Frontal cortex (tissue), 3 donors: ENCODE measurements at regions not wholly inside any gene's neighbourhood (a gene's known extent, or its start where the extent isn't known, plus 50 kb on each side); places are given as distances from the start of the nearest gene placed in this dataset.

Source experiments
- DNase-seq, 2 donors: peaks; one replicate each; pipeline ENCODE4 v3.0.0; 2012; ENCODE audit warnings: low spot score in 2 of 2
- FAIRE-seq: peaks from 2 replicates; lab custom pipeline; 2012; peaks lifted over from hg19 to GRCh38; lab: Jason Lieb, UNC
- donor health status: control.
- donor health status: control.
- donor health status: control.

DNA sequence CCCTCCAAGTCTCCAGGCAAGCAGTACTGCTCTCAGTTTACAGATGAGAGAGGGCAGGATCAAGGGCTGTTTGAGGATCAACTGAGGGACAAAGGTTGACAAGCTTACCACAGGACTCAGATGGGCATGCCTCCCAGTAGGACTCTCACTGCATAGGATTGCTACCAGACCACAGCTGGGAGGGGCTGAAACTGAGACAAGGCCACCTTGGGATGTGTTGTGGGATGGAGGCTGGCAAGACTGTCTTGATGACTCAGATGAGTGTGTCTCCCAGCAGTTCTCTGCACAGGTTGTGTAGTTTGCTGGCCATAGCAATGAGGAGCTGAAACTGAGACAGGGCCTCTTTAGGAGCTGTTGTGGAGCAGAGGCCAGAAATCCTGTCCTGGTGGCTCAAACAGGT, 222.2 kb upstream of the IRX1 start:
- FAIRE-seq (no peak), DNase-seq (no peak)

DNA sequence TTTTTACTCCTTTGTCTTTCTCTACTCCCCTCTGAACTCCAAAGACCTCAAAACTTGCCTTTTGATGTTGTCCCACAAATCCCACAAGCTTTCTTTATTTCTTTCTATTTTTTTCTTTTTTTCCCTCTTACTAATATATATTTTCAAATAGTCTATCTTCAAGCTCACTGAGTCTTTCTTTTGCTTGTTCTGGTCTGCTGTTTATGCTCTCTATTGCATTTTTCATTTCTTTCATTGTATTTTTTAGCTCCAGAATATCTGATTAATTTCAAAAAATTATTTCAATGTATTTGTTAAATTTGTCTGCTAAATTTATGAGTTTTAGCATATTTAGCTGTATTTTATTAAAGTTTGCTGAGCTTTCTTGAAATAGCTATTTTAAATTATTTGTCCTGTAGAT, 223.3 kb upstream of the IRX1 start:
- no peak for DNase-seq
- no peak for FAIRE-seq

DNA sequence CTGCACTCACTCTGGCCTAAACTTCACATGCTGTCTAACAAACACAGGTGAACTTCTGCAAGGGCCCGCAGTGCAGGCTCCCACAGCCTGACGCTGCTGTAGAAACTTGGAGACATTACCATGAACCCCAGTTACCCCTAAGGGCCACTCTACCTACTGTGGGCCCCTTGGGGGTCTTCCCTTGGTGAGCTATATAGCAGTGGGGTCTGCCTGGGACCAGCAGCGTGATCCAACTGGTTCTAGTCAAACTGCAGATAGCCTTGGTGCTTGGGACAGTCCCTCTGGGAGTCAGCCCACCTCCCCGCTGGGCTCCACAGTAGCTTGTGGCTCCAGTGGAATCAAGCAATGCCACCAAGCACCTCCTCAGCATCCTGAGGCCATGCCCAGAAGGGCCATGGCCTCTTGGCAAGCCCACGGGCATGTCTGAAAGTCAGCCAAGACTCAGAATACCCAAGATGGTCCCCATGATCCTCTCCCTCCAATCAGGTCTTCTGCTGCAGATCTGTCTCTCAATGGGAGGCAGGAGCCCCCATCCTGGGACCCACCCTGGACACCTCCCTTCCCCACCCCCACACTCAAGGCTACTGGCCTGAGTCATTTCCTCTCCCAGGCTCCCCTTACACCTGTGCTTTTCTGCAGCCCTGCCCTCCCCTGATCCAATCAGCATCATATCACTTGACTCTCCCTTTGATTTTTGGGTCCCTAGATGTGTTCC, 230.0 kb upstream of the IRX1 start:
- DNase-seq (no peak), FAIRE-seq (no peak)

DNA sequence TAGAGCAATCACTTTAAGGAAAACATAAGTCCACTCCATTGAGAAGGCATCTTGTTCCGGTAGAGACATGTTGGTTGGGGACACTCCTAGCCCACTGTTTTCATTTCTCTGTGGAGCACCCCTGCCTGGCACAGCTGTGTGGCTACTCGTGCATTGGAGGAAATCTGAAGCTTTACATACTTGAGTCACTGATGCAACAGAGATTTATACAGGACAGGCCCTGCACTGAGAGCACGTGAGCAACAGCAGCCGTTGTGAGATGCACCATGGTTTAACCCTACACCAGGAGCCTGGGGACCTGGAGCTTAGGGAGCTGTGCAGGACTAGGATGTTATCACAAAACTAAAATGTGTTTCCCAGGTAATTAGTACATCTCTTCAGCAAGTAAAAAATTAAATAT, 230.7 kb upstream of the IRX1 start:
- FAIRE-seq (no peak), DNase-seq (no peak)

DNA sequence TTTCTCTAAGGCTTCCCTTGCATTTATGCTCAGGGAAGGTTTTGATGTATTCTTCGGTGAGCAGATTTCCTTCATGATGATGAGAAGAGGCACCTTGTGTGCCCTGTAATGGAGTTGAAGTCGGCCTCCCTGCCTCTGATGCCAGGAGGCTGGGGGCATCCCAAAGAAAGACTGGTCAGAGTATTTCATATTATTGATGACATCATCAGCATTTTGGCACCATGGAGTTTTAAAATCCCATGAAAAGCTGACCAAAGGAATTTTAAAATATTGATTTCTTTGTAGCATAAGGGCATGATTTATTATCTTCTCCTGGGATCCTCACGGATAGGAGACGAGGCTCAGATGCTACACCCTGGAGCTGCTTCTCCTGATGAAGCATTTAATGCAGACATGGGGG, 231.2 kb upstream of the IRX1 start:
- no peak for DNase-seq
- FAIRE-seq: no peak

DNA sequence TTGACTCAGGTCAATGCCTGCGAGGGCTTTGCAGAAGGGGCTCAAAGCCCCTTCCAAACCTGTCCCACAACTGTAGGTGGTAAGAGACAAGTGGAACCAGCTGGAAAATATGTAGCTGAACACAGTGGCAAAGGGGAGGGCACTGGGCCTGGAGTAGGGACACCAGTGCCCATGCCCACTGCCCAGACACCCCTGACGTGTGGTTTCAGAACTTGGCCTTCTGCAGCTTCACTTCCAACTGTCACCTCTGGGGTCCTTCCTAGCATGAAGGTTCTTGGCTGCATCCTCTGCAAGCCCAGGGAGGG, 233.1 kb upstream of the IRX1 start:
- no peak for FAIRE-seq
- no peak for DNase-seq

- no peak for FAIRE-seq
These were observed 233.6 kb upstream of the IRX1 start for GRCh38 chr5:3361811-3362605.

GRCh38 chr5:3359642-3360041, 236.0 kb upstream of the IRX1 start:
- FAIRE-seq: no peak

More at GRCh38 chr5:3361811-3362605, 233.6 kb upstream of the IRX1 start:
- no peak for DNase-seq

DNA sequence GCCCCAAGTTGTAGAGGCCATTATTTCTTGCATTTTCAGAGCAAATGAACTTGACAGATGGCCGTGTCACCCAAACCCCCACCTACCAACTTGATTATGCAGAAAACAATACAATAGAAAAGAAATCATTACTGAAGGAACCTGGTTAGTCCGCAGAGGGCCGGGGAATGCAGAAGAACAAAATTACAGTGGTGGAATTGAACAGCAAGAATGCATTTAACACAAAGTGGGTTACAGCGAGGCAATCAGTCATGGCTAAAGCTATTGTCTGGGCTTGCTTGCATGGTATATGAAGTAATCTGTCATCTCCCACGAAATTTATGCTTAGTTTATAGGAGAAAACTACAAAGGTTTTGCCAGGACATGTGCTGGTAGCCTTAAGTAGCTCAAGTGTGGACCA, 238.3 kb upstream of the IRX1 start:
- FAIRE-seq (no peak), DNase-seq (no peak)

More at GRCh38 chr5:3359642-3360041, 236.0 kb upstream of the IRX1 start:
- DNase-seq: no peak

- DNase-seq (no peak), FAIRE-seq (no peak)
These were observed 239.6 kb upstream of the IRX1 start for GRCh38 chr5:3356016-3356415.

DNA sequence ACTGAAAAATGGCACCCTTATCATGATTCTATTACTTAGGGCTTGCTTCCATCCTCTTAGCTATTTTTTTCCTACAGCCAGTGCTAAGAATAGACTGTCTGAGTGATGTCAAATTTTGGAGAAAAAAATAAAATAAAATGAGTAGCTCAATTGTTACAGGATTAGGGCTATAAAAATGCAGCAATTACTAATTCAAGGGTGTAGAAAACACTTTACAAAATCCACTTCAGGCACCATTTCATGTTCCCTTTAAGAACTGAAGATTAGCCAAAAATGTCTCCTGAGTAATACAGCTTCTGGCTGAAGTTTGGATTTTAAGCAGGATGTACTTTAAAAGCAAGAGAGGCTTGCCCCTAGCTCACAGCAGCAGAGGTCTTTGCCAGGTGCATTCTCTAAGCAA, 240.5 kb upstream of the IRX1 start:
- DNase-seq (no peak), FAIRE-seq (no peak)

GRCh38 chr5:3354606-3355005, 241.0 kb upstream of the IRX1 start:
- DNase-seq: no peak
- no peak for FAIRE-seq

DNA sequence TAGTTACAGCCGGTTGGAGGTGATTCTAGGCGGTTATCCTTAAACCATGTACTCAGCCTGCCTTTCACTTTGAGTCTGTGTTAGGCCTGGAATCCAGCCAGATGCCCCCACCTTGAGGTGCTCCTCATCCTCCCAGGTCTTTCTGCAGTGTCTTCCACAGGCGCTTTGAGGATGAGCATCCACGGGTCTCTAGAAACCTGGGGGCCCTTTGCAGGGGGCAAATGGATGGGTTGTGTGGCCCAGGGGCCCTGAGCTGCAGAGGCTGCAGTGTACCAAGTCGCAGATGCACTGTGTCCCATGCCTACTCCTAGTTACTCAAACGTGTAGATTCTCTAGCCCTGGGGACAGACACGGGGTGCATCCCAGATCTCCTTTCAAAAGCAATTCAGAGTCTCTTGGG, 242.1 kb upstream of the IRX1 start:
- FAIRE-seq (no peak), DNase-seq (no peak)

DNA sequence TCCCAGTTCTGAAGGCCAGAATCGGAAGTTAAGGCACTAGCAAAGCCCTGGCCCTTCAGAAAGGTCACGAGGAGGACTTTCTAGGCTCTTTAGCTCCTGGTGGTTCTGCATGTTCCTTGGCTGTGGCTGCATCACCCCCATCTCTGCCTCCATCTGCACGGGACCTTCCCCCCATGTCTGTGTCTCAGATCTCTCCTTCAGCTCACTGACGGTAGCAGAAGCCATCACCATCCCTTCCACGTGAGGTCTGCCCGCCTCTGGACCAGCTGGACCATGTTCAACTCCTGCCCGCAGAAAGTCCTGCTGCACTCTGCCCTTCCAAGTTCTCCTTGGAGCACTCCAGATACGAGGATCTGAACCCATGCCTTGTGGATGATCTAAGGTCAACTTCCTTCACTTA, 242.9 kb upstream of the IRX1 start:
- FAIRE-seq (no peak), DNase-seq (no peak)

DNA sequence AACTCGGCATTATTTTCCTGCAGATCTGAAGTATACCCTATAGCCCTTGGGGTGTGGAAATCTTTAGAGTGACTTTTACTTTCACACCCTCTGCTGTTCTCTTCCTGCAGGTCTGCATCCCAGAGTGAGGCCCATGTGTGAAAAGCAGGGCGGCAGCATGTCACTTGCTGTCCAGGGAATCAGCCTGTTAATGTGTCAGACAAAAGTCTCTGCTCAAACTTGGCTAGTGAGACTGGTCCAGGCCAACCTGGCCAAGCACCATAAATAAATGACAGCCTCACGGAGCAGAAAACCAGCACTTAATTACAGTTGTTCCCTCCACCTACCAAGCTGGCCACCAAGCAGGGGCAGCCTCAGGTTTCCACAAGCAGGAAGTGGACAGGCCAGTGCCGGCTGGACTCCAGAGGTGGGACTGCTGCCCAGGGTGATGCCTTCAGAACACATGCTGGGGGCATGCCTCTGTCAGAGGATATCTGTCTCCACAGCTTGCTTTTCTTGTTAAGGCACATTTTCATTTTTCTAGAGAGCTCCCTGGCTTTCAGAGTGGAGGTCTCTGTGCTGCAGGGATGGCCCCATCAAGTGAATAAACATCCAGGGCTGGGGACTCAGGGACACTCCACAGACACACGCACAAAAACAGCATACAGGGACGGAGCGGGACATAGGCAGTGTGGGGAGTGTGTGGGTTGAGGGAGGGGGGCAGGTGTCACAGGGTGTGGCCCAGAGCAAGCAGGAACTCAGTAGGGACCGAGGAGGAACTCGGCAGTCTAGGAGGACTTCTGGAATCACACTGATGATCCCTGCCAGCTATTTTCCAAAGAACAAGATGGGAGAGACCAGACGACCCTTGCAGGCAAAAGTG, 243.8 kb upstream of the IRX1 start:
- no peak for FAIRE-seq
- DNase-seq: no peak

DNA sequence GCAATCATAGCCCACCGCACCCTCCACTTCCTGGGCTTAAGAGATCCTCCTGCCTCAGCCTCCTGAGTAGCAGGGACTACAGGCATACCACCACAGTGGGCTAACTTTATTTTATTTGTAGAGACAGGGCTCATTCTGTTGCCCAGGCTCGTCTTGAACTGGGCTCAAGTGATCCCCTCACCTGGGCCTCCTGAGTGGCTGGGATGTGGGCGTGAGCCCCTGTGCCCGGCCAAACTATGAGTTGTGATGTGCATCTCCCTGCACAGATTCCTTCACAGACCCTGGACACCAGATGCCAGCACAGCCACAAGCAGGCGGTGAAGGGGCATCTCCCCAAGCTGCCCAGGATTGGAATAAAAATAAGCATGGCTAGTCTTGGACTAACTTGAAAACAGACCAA, 244.9 kb upstream of the IRX1 start:
- no peak for FAIRE-seq
- no peak for DNase-seq

GRCh38 chr5:3349704-3350565, 245.7 kb upstream of the IRX1 start:
- DNase-seq (no peak), FAIRE-seq (no peak)

DNA sequence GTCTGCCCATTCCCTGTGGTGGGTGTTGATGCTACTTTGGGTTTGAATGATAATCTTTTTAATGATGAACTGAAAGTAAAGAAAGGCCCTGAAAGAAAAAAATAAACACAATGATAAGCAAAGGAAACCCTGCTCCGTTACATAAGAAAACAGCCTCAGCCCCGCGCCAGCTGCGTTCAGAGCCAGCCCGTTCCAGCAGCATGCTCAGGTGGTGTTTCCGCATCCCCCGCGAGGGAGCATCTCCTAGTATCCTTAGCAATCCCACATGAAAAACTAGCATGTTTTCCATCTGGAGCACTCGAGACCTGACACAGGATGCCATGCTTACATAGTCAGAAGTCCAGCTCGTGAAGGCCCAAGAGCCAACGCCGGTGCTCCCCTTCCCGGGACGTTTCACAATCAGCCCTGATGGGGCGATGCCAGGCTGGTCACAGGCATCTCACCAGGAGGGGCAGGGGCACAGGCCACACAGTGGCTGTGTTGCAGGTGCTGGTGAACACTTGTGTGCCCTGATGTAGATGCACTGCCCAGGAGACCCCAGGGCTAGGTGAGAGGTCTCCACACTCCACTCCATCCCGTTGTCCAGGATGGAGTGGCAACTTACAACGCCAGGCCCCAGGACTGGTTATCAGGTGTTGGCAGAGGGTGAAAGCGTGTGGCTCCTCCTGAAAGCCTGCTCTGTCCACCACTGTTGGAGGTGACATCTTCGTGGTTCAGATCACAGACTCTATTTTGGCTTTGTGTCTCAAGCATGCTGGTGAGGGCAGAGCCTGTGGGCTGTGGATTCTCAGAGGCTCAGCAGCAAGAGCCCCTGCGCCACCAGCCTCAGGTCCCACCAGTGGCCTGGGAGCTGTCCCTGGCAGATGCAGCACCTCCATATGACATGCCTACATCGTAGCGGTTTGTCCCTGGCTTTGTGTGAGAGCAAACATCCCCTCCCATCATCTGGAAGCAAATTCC, 246.8 kb upstream of the IRX1 start:
- no peak for FAIRE-seq
- no peak for DNase-seq

- DNase-seq: no peak
- no peak for FAIRE-seq
These were observed 247.9 kb upstream of the IRX1 start for GRCh38 chr5:3347741-3348140.
